DOHH2 (cell line): ENCODE measurements at regions not wholly inside any gene's neighbourhood (a gene's known extent, or its start where the extent isn't known, plus 50 kb on each side); places are given as distances from the start of the nearest gene placed in this dataset.

Experiments used
- H3F3A ChIP-seq: fragments of 200-600 bp; sonication (generic), shearing (Covaris generic); 2 replicates; pipeline ENCODE4 v1.6.0; 2016; ENCODE audit warnings: antibody characterized with exemption, mild to moderate bottlenecking; ENCODE audit not compliant: control insufficient read depth, insufficient read depth
- H3K27ac ChIP-seq: fragments of 200-600 bp; sonication (generic); 2 replicates; pipeline ENCODE4 v1.5.1; 2014; ENCODE audit warnings: low read depth, mild to moderate bottlenecking, low read length, moderate library complexity
- H3K27me3 ChIP-seq: fragments of 200-600 bp; sonication (generic); 2 replicates; pipeline ENCODE4 v1.6.1; 2014; ENCODE audit warnings: mild to moderate bottlenecking, low read length, mixed read lengths; ENCODE audit not compliant: control insufficient read depth
- H3K36me3 ChIP-seq: fragments of 200-600 bp; sonication (generic); 2 replicates; pipeline ENCODE4 v1.6.1; 2014; ENCODE audit warnings: mild to moderate bottlenecking, low read length, moderate library complexity, mixed read lengths; ENCODE audit not compliant: control insufficient read depth
- H3K4me1 ChIP-seq: fragments of 200-600 bp; sonication (generic); 2 replicates; pipeline ENCODE4 v1.6.1; 2014; ENCODE audit warnings: mild to moderate bottlenecking, low read length, mixed read lengths; ENCODE audit not compliant: control insufficient read depth
- H3K4me2 ChIP-seq: fragments of 200-600 bp; sonication (generic); 2 replicates; pipeline ENCODE4 v1.6.0; 2014; ENCODE audit warnings: mild to moderate bottlenecking, low read length, moderate library complexity
- H3K4me3 ChIP-seq: fragments of 200-600 bp; sonication (generic); 2 replicates; pipeline ENCODE4 v1.5.1; 2014; ENCODE audit warnings: mild to moderate bottlenecking, low read length, mixed read lengths
- H3K79me2 ChIP-seq: fragments of 200-600 bp; sonication (generic); 2 replicates; pipeline ENCODE4 v1.6.1; 2014; ENCODE audit warnings: mild to moderate bottlenecking, low read length, mixed read lengths; ENCODE audit not compliant: control insufficient read depth
- H3K9me2 ChIP-seq: fragments of 200-600 bp; sonication (generic); replicated peaks from 2 replicates; pipeline ENCODE4 v1.6.1; 2014; ENCODE audit warnings: mild to moderate bottlenecking, low read length, mixed read lengths; ENCODE audit not compliant: control insufficient read depth
- H3K9me3 ChIP-seq: fragments of 200-600 bp; sonication (generic); 2 replicates; pipeline ENCODE4 v1.6.1; 2014; ENCODE audit warnings: antibody characterized with exemption, low read length, mixed read lengths; ENCODE audit not compliant: control insufficient read depth, insufficient read depth
- H4K20me1 ChIP-seq: fragments of 200-600 bp; sonication (generic); 2 replicates; pipeline ENCODE4 v1.6.0; 2014; ENCODE audit warnings: low read depth, mild to moderate bottlenecking, antibody characterized with exemption, low read length, moderate library complexity; ENCODE audit not compliant: control insufficient read depth, insufficient read depth
- EZH2phosphoT487 ChIP-seq: fragments of 200-600 bp; sonication (generic); IDR thresholded peaks from 2 replicates; pipeline ENCODE4 v1.6.1; 2017; ENCODE audit warnings: borderline replicate concordance, mild to moderate bottlenecking, antibody characterized with exemption, low read length, moderate library complexity, mixed read lengths
- TF ChIP-seq, protein P1 (sequence below): fragments of 200-600 bp; sonication (generic); IDR thresholded peaks from one replicate; pipeline ENCODE4 v1.5.1; 2014; ENCODE audit warnings: antibody characterized with exemption, mild to moderate bottlenecking, low read depth, low read length; ENCODE audit not compliant: poor library complexity, severe bottlenecking

DNA sequence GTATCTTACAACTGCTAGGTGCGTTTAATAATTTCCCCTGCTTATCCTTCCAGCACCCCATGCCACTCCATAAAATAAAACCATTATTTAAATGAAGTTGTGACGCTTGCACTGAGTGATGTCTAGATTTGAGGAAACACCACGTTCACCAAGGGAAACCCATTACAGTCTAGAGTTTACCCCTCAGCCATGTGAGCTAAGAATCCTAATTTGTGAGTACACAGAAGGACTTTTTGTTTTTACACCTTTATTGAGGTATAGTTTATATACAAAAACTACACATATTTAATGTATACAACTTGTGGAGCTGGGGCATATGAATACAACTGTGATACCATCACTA is 326.8 kb downstream of the RAPGEF2 start:
- no peak overlapping the region for H3K4me2 ChIP-seq
- H3F3A ChIP-seq, result no peaks in the 10 kb centered on the region
- no peak overlapping the region for H3K4me3 ChIP-seq
- H3K9me3 ChIP-seq, result no peaks in the 10 kb centered on the region
- H3K27ac ChIP-seq, result no peak overlapping the region
- TF ChIP-seq, protein P1, sequence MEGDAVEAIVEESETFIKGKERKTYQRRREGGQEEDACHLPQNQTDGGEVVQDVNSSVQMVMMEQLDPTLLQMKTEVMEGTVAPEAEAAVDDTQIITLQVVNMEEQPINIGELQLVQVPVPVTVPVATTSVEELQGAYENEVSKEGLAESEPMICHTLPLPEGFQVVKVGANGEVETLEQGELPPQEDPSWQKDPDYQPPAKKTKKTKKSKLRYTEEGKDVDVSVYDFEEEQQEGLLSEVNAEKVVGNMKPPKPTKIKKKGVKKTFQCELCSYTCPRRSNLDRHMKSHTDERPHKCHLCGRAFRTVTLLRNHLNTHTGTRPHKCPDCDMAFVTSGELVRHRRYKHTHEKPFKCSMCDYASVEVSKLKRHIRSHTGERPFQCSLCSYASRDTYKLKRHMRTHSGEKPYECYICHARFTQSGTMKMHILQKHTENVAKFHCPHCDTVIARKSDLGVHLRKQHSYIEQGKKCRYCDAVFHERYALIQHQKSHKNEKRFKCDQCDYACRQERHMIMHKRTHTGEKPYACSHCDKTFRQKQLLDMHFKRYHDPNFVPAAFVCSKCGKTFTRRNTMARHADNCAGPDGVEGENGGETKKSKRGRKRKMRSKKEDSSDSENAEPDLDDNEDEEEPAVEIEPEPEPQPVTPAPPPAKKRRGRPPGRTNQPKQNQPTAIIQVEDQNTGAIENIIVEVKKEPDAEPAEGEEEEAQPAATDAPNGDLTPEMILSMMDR, result no peak
- no peak for TF ChIP-seq EZH2phosphoT487
- no peaks in the 10 kb centered on the region for H3K79me2 ChIP-seq
- no peaks in the 10 kb centered on the region for H4K20me1 ChIP-seq
- no peaks in the 10 kb centered on the region for H3K36me3 ChIP-seq
- H3K27me3 ChIP-seq, result no peaks in the 10 kb centered on the region
- H3K4me1 ChIP-seq, result no peaks in the 10 kb centered on the region
- H3K9me2 ChIP-seq, result no peaks in the 10 kb centered on the region; the same call in 1 of the 2 replicates

DNA sequence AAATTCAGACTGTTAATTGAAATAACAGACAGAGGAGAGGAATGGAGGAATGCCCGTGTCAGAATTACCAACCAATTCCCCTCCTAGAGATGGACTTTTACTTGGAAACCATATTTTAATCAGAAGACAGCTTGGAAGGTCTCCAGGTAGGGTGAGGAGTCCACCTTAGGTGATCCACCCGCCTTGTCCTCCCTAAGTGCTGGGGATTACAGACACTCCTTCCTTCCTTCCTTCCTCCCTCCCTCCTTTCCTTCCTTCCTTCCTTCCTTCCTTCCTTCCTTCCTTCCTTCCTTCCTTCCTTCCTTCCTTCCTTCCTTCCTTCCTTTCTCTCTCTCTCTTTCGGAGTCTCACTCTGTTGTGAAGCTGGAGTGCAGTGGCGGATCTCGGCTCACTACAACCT is 328.0 kb downstream of the RAPGEF2 start:
- Histone ChIP-seq H4K20me1 (no peaks in the 10 kb centered on the region), H3K79me2 (no peaks in the 10 kb centered on the region), H3F3A (no peaks in the 10 kb centered on the region), H3K4me1 (peaks cover 7% of the 10 kb centered on the region), H3K27me3 (no peaks in the 10 kb centered on the region), H3K4me3 (no peak overlapping the region), H3K9me3 (no peaks in the 10 kb centered on the region), H3K9me2 (no peaks in the 10 kb centered on the region; the same call in 1 of the 2 replicates), H3K36me3 (no peaks in the 10 kb centered on the region), H3K4me2 (no peak overlapping the region), H3K27ac (no peak overlapping the region)
- no peak for TF ChIP-seq EZH2phosphoT487
- TF ChIP-seq, protein P1, result no peak

DNA sequence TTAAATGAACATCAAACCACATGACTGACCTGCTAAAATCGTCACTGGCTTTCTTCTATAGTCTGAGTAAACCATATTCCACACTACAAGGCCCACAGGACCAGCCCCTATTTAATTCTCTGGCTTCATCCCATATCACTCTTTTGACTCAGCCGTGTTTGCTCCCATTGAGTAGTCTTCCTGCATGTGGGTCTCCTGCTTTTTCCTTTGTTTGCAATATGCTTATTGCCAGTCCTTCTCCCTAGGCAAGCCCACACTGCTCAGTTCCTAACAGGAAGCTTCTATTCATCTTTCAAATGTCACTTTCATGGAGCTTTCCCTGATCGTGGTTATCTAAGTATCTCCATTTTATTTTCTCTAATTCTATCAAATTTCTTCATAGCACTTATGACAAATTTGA is 329.6 kb downstream of the RAPGEF2 start:
- Histone ChIP-seq H3K9me3 (no peaks in the 10 kb centered on the region), H4K20me1 (no peaks in the 10 kb centered on the region), H3K4me3 (no peak overlapping the region), H3K36me3 (no peaks in the 10 kb centered on the region), H3K27ac (no peak overlapping the region), H3K4me2 (no peak overlapping the region), H3K4me1 (peaks cover 7% of the 10 kb centered on the region), H3K79me2 (no peaks in the 10 kb centered on the region), H3K9me2 (no peaks in the 10 kb centered on the region; the same call in 1 of the 2 replicates), H3K27me3 (no peaks in the 10 kb centered on the region), H3F3A (no peaks in the 10 kb centered on the region)
- TF ChIP-seq EZH2phosphoT487, result no peak
- TF ChIP-seq, protein P1, result no peak

DNA sequence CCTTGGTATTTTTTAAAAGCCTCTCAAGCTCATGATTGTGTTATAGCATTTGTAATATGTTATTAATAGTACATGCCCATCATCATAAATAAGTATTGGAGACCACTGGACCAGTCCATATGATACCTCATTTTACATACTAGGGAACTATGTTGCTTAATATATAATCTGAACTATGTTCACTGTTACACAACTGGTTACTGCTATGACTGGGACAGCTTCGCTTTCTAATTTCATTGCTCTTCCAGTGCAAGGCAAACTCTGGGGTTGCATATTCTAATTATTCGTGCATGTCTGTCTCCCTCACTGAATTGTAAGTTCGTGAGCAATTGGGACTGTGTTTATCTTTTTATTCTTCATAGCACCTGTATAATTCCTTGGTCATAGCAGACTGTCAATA is 330.5 kb downstream of the RAPGEF2 start:
- no peaks in the 10 kb centered on the region for H3K79me2 ChIP-seq
- H3K4me3 ChIP-seq, result no peak overlapping the region
- H3K27ac ChIP-seq, result no peak overlapping the region
- no peak for TF ChIP-seq EZH2phosphoT487
- TF ChIP-seq, protein P1, result no peak
- no peaks in the 10 kb centered on the region; the same call in 1 of the 2 replicates for H3K9me2 ChIP-seq
- no peaks in the 10 kb centered on the region for H3K9me3 ChIP-seq
- no peaks in the 10 kb centered on the region for H4K20me1 ChIP-seq
- no peak overlapping the region for H3K4me2 ChIP-seq
- no peaks in the 10 kb centered on the region for H3K36me3 ChIP-seq
- H3K27me3 ChIP-seq, result no peaks in the 10 kb centered on the region
- peaks cover 7% of the 10 kb centered on the region for H3K4me1 ChIP-seq
- H3F3A ChIP-seq, result no peaks in the 10 kb centered on the region
